Astrocyte of the spinal cord (primary cell): ENCODE measurements at regions not wholly inside any gene's neighbourhood (a gene's known extent, or its start where the extent isn't known, plus 50 kb on each side); places are given as distances from the start of the nearest gene placed in this dataset.

Experiments
- DNase-seq: peaks from one replicate; pipeline ENCODE4 v3.0.0; 2011; ENCODE audit warnings: low read depth, low spot score
- H3K4me3 ChIP-seq: 2 replicates; pipeline ENCODE4 v1.5.1; 2011; ENCODE audit warnings: low read depth, mild to moderate bottlenecking, low read length, moderate library complexity
- CTCF ChIP-seq: IDR thresholded peaks from 2 replicates; pipeline ENCODE4 v1.5.1; 2012; ENCODE audit warnings: low read depth, mild to moderate bottlenecking, low read length, inconsistent platforms
- in situ Hi-C: cut with HindIII; loops from 2 replicates; pipeline ENCODE4 v1.10.0; 2017; ENCODE audit warnings: low sequenced_read_pairs

- in situ Hi-C loops, result no loop called here
- H3K4me3 ChIP-seq, result no peak overlapping the region
- DNase-seq, result no peak
Measured at GRCh38 chr12:42924482-42924881, 334.9 kb upstream of the PRICKLE1 start.

GRCh38 chr12:42923583-42923982 is 334.0 kb upstream of the PRICKLE1 start:
- in situ Hi-C loops, result no loop called here
- H3K4me3 ChIP-seq, result no peak overlapping the region
- no peak for TF ChIP-seq CTCF
- DNase-seq, result no peak

More at GRCh38 chr12:42924482-42924881, 334.9 kb upstream of the PRICKLE1 start:
- TF ChIP-seq CTCF, result no peak

- no peak for DNase-seq
- in situ Hi-C loops, result no loop called here
- no peak overlapping the region for H3K4me3 ChIP-seq
- no peak for TF ChIP-seq CTCF
Measured at GRCh38 chr12:42923156-42923555, 333.6 kb upstream of the PRICKLE1 start.

- DNase-seq, result no peak
- H3K4me3 ChIP-seq, result no peak overlapping the region
- TF ChIP-seq CTCF, result no peak
- in situ Hi-C loops, result no loop called here
Measured at GRCh38 chr12:42922505-42922850, 332.9 kb upstream of the PRICKLE1 start.

- no peak for TF ChIP-seq CTCF
- no peak overlapping the region for H3K4me3 ChIP-seq
- in situ Hi-C loops, result no loop called here
- DNase-seq, result peak; percentile 18
Measured at GRCh38 chr12:42921741-42922504, 332.4 kb upstream of the PRICKLE1 start.

GRCh38 chr12:42919691-42920090 is 330.1 kb upstream of the PRICKLE1 start:
- TF ChIP-seq CTCF, result no peak
- no peak for DNase-seq
- in situ Hi-C loops, result no loop called here
- no peak overlapping the region for H3K4me3 ChIP-seq

- no peak overlapping the region for H3K4me3 ChIP-seq
- DNase-seq, result no peak
- no peak for TF ChIP-seq CTCF
- in situ Hi-C loops, result no loop called here
Measured at GRCh38 chr12:42918443-42918842, 328.9 kb upstream of the PRICKLE1 start.
